HG03135 (cell line): ENCODE measurements at regions not wholly inside any gene's neighbourhood (a gene's known extent, or its start where the extent isn't known, plus 50 kb on each side); places are given as distances from the start of the nearest gene placed in this dataset.
"Not testable (repeated sequence)": the region's sequence is repeated elsewhere in the genome, so short reads cannot be mapped to it uniquely, and the experiment has no call there.

Source experiments
- ATAC-seq: cut with Tn5 transposase; IDR thresholded peaks from one replicate; pipeline ENCODE4 v1.9.1; 2021; ENCODE audit warnings: mild to moderate bottlenecking, moderate library complexity; ENCODE audit not compliant: unreplicated experiment

GRCh38 chr3:152148579-152148978, 120.2 kb upstream of the MBNL1 start:
- ATAC-seq: no peak

GRCh38 chr3:152149832-152150231, 118.9 kb upstream of the MBNL1 start:
- ATAC-seq: no peak

- no peak for ATAC-seq
These were observed 117.4 kb upstream of the MBNL1 start for GRCh38 chr3:152151216-152151876.

- ATAC-seq: not testable (repeated sequence)
These were observed 116.6 kb upstream of the MBNL1 start for GRCh38 chr3:152151877-152152765.

GRCh38 chr3:152153115-152153514, 115.6 kb upstream of the MBNL1 start:
- ATAC-seq: not testable (repeated sequence)

GRCh38 chr3:152155246-152156020, 113.3 kb upstream of the MBNL1 start:
- ATAC-seq: no peak

- no peak for ATAC-seq
These were observed 111.8 kb upstream of the MBNL1 start for GRCh38 chr3:152156880-152157279.

GRCh38 chr3:152157337-152157736, 111.4 kb upstream of the MBNL1 start:
- ATAC-seq: no peak

GRCh38 chr3:152159328-152159727, 109.4 kb upstream of the MBNL1 start:
- no peak for ATAC-seq

GRCh38 chr3:152160350-152161011, 108.2 kb upstream of the MBNL1 start:
- ATAC-seq: no peak

GRCh38 chr3:152172460-152172859, 96.3 kb upstream of the MBNL1 start:
- no peak for ATAC-seq

GRCh38 chr3:152173627-152174026, 95.1 kb upstream of the MBNL1 start:
- no peak for ATAC-seq

GRCh38 chr3:152174876-152175527, 93.7 kb upstream of the MBNL1 start:
- ATAC-seq: no peak

- ATAC-seq: no peak
These were observed 93.2 kb upstream of the MBNL1 start for GRCh38 chr3:152175528-152175889.

GRCh38 chr3:152176241-152176640, 92.5 kb upstream of the MBNL1 start:
- ATAC-seq: no peak

GRCh38 chr3:152176998-152177397, 91.7 kb upstream of the MBNL1 start:
- ATAC-seq: no peak

GRCh38 chr3:152177757-152178156, 91.0 kb upstream of the MBNL1 start:
- ATAC-seq: peak; percentile 97

- no peak for ATAC-seq
These were observed 85.3 kb upstream of the MBNL1 start for GRCh38 chr3:152183473-152183872.

GRCh38 chr3:152184971-152185686, 83.6 kb upstream of the MBNL1 start:
- ATAC-seq: no peak
